OCI-LY7 (cell line): ENCODE measurements at regions not wholly inside any gene's neighbourhood (a gene's known extent, or its start where the extent isn't known, plus 50 kb on each side); places are given as distances from the start of the nearest gene placed in this dataset.

Experiments
- EZH2phosphoT487 ChIP-seq: fragments of 200-600 bp; sonication (generic); IDR thresholded peaks from 2 replicates; pipeline ENCODE4 v1.6.1; 2018; ENCODE audit warnings: low read depth, borderline replicate concordance, mild to moderate bottlenecking, mixed run types, antibody characterized with exemption, low read length, moderate library complexity, mixed read lengths
- TF ChIP-seq, protein P1 (sequence below): fragments of 200-600 bp; sonication (generic); conservative IDR thresholded peaks from 2 replicates; pipeline ENCODE4 v1.5.1; 2014; ENCODE audit warnings: mild to moderate bottlenecking, antibody characterized with exemption, low read length, moderate library complexity, mixed read lengths

DNA sequence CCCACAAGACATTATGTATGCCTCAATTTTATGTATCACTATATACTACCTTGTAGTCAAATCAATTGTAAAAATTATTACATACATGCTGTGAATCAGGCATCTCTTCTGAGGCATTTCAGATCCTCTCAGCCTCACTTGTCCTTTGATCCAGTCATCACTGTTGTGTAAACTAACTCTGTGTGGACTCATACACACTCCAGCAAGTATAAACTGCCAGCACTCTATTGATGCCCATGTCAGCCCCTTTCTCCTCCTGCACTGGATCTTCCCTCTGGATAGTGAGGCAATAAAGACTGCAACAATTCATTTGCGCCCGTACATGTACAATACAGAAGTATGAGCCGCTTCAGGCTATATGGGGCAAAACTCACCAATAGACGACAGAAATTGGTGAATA is 364.7 kb upstream of the TGFBR2 start:
- TF ChIP-seq, protein P1, sequence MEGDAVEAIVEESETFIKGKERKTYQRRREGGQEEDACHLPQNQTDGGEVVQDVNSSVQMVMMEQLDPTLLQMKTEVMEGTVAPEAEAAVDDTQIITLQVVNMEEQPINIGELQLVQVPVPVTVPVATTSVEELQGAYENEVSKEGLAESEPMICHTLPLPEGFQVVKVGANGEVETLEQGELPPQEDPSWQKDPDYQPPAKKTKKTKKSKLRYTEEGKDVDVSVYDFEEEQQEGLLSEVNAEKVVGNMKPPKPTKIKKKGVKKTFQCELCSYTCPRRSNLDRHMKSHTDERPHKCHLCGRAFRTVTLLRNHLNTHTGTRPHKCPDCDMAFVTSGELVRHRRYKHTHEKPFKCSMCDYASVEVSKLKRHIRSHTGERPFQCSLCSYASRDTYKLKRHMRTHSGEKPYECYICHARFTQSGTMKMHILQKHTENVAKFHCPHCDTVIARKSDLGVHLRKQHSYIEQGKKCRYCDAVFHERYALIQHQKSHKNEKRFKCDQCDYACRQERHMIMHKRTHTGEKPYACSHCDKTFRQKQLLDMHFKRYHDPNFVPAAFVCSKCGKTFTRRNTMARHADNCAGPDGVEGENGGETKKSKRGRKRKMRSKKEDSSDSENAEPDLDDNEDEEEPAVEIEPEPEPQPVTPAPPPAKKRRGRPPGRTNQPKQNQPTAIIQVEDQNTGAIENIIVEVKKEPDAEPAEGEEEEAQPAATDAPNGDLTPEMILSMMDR = no peak
- TF ChIP-seq EZH2phosphoT487 = no peak
